H9 (cell line): ENCODE measurements at regions not wholly inside any gene's neighbourhood (a gene's known extent, or its start where the extent isn't known, plus 50 kb on each side); places are given as distances from the start of the nearest gene placed in this dataset.

Source experiments
- DNase-seq: peaks from one replicate; pipeline ENCODE4 v3.0.0-alpha.2; 2017
- H2AFZ ChIP-seq: one replicate; pipeline ENCODE4 v1.6.1; 2013; ENCODE audit warnings: mild to moderate bottlenecking, low read length, control low read depth, moderate library complexity
- H2AK5ac ChIP-seq: 2 replicates; pipeline ENCODE4 v1.6.1; 2013; ENCODE audit warnings: low read length, control low read depth, mixed read lengths; ENCODE audit not compliant: insufficient read length
- H2BK120ac ChIP-seq: one replicate; pipeline ENCODE4 v1.6.1; 2013; ENCODE audit warnings: low read depth, mild to moderate bottlenecking, low read length, control low read depth, inconsistent platforms; ENCODE audit not compliant: poor library complexity, severe bottlenecking
- H2BK12ac ChIP-seq: 2 replicates; pipeline ENCODE4 v1.6.1; 2013; ENCODE audit warnings: low read length, control low read depth, mixed read lengths, low read depth; ENCODE audit not compliant: insufficient read length
- H2BK15ac ChIP-seq: 2 replicates; pipeline ENCODE4 v1.6.1; 2013; ENCODE audit warnings: low read depth, low read length, control low read depth
- H2BK20ac ChIP-seq: one replicate; pipeline ENCODE4 v1.6.1; 2013; ENCODE audit warnings: low read depth, mild to moderate bottlenecking, low read length, control low read depth, inconsistent platforms; ENCODE audit not compliant: poor library complexity, severe bottlenecking
- H2BK5ac ChIP-seq: 2 replicates; pipeline ENCODE4 v1.6.1; 2013; ENCODE audit warnings: low read length, control low read depth, mixed read lengths; ENCODE audit not compliant: insufficient read length
- H3K14ac ChIP-seq: 2 replicates; pipeline ENCODE4 v1.6.1; 2013; ENCODE audit warnings: low read length, control low read depth; ENCODE audit not compliant: insufficient read depth
- H3K18ac ChIP-seq: 2 replicates; pipeline ENCODE4 v1.6.1; 2013; ENCODE audit warnings: low read depth, mild to moderate bottlenecking, mixed read lengths, low read length, control low read depth; ENCODE audit not compliant: insufficient read length
- H3K23ac ChIP-seq: 2 replicates; pipeline ENCODE4 v1.6.1; 2013; ENCODE audit warnings: low read length, control low read depth, mixed read lengths, low read depth; ENCODE audit not compliant: insufficient read length
- H3K23me2 ChIP-seq: 2 replicates; pipeline ENCODE4 v1.6.1; 2013; ENCODE audit warnings: low read depth, mild to moderate bottlenecking, mixed read lengths, low read length, control low read depth; ENCODE audit not compliant: insufficient read length, poor library complexity, severe bottlenecking
- H3K27ac ChIP-seq: 2 replicates; pipeline ENCODE4 v1.5.1; 2013; ENCODE audit warnings: low read length, control low read depth, mixed read lengths, low read depth; ENCODE audit not compliant: insufficient read length
- H3K27me3 ChIP-seq: 2 replicates; pipeline ENCODE4 v1.6.1; 2013; ENCODE audit warnings: low read length, control low read depth, inconsistent platforms; ENCODE audit not compliant: insufficient read depth
- H3K4ac ChIP-seq: 2 replicates; pipeline ENCODE4 v1.6.1; 2013; ENCODE audit warnings: low read depth, mild to moderate bottlenecking, control low read depth, inconsistent platforms, low read length, moderate library complexity
- H3K4me1 ChIP-seq: 2 replicates; pipeline ENCODE4 v1.6.1; 2013; ENCODE audit warnings: low read length, control low read depth, inconsistent platforms; ENCODE audit not compliant: insufficient read depth
- H3K4me2 ChIP-seq: 2 replicates; pipeline ENCODE4 v1.6.1; 2013; ENCODE audit warnings: low read length, control low read depth, mixed read lengths; ENCODE audit not compliant: insufficient read length, insufficient read depth
- H3K56ac ChIP-seq: 2 replicates; pipeline ENCODE4 v1.6.1; 2013; ENCODE audit warnings: low read depth, mild to moderate bottlenecking, mixed read lengths, low read length, control low read depth; ENCODE audit not compliant: insufficient read length
- H3K79me1 ChIP-seq: 2 replicates; pipeline ENCODE4 v1.6.1; 2013; ENCODE audit warnings: low read depth, mild to moderate bottlenecking, moderate library complexity, low read length, control low read depth, inconsistent platforms; ENCODE audit not compliant: insufficient read depth, poor library complexity, severe bottlenecking
- H3K79me2 ChIP-seq: 2 replicates; pipeline ENCODE4 v1.6.1; 2013; ENCODE audit warnings: low read length, control low read depth, inconsistent platforms; ENCODE audit not compliant: insufficient read depth
- H3K9ac ChIP-seq: 2 replicates; pipeline ENCODE4 v1.6.1; 2013; ENCODE audit warnings: low read length, control low read depth, mixed read lengths; ENCODE audit not compliant: insufficient read length; ENCODE audit errors: extremely low read depth
- H3K9me3 ChIP-seq: one replicate; pipeline ENCODE4 v1.6.1; 2013; ENCODE audit warnings: low read depth, low read length, inconsistent platforms; ENCODE audit not compliant: control insufficient read depth
- H3T11ph ChIP-seq: one replicate; pipeline ENCODE4 v1.6.1; 2013; ENCODE audit warnings: mild to moderate bottlenecking, low read length, control low read depth, inconsistent platforms
- H4K20me1 ChIP-seq: one replicate; pipeline ENCODE4 v1.6.1; 2013; ENCODE audit not compliant: control insufficient read depth, insufficient read length, insufficient read depth
- H4K5ac ChIP-seq: 2 replicates; pipeline ENCODE4 v1.6.1; 2013; ENCODE audit warnings: low read depth, mild to moderate bottlenecking, mixed read lengths, low read length, control low read depth; ENCODE audit not compliant: insufficient read length
- H4K8ac ChIP-seq: replicated peaks from 2 replicates; pipeline ENCODE4 v1.6.1; 2013; ENCODE audit warnings: low read length, control low read depth, mixed read lengths, low read depth; ENCODE audit not compliant: insufficient read length
- H4K91ac ChIP-seq: 2 replicates; pipeline ENCODE4 v1.6.1; 2013; ENCODE audit warnings: low read depth, mild to moderate bottlenecking, moderate library complexity, mixed read lengths, low read length, control low read depth; ENCODE audit not compliant: insufficient read length
- H3K27ac Mint-ChIP-seq, 3 experiments: 2 replicates in 2 of 3; 3 replicates in 1 of 3; pipeline ENCODE4 v1.8.0; 2020 to 2021; ENCODE audit warnings: mixed read lengths in 3 of 3, mild to moderate bottlenecking in 1 of 3, moderate library complexity in 1 of 3
- H3K27me3 Mint-ChIP-seq: 2 replicates; pipeline ENCODE4 v1.8.0; 2021; ENCODE audit warnings: low read depth, mild to moderate bottlenecking, moderate library complexity, mixed read lengths
- H3K36me3 Mint-ChIP-seq, 3 experiments: 2 replicates in 2 of 3; 3 replicates in 1 of 3; pipeline ENCODE4 v1.8.0; 2020 to 2021; ENCODE audit warnings: low read depth in 3 of 3, mixed read lengths in 3 of 3; ENCODE audit not compliant: insufficient read depth in 1 of 3
- H3K4me1 Mint-ChIP-seq, 2 experiments: 2 replicates each; pipeline ENCODE4 v1.8.0; 2020; ENCODE audit warnings: mixed read lengths in 2 of 2
- H3K4me3 Mint-ChIP-seq, 2 experiments: 2 replicates in 1 of 2; 3 replicates in 1 of 2; pipeline ENCODE4 v1.8.0; 2020 to 2021; ENCODE audit warnings: mild to moderate bottlenecking in 2 of 2, mixed read lengths in 2 of 2, moderate library complexity in 1 of 2
- H3K9me3 Mint-ChIP-seq, 2 experiments: 2 replicates in 1 of 2; 3 replicates in 1 of 2; pipeline ENCODE4 v1.8.0; 2020; ENCODE audit warnings: mild to moderate bottlenecking in 2 of 2, mixed read lengths in 2 of 2, moderate library complexity in 1 of 2
- WGBS: extraction: QIAGEN DNeasy Blood & Tissue Kit; methylation state at CpG from one replicate; pipeline ENCODE4 v1.1.7; 2013; ENCODE audit warnings: missing lambda C conversion rate, low lambda C conversion rate, mixed read lengths; ENCODE audit not compliant: insufficient read length; ENCODE audit errors: extremely low coverage; 5-methylcytosine and 5-hydroxymethylcytosine counted together
- TF ChIP-seq, protein P1 (sequence below): fragments of 200-600 bp; sonication (generic); conservative IDR thresholded peaks from 3 replicates; pipeline ENCODE4 v1.8.0; 2021; ENCODE audit warnings: antibody characterized with exemption, mild to moderate bottlenecking

DNA sequence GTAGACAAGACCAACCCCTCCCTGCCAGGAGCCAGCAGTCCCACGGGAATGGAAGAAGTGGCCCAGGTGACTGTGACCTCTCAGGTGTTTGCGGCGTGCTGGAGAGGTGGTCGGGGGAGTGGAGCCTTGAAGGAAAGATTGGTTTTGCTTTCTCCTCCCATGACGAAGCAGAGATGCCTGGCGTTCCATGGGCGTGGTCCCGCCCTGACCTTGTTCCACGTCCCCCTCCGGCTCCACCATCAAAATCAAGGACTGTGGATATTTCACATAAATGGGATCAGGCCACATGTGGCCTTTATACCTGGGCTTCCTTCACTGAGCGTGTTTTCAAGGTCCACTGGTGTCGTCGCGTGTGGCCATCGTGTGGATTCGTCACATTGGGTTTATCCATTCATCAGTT, 270.6 kb upstream of the TNRC6C start:
- H4K20me1 ChIP-seq = no peaks in the 10 kb centered on the region
- no peak overlapping the region for H3K23ac ChIP-seq
- no peaks in the 10 kb centered on the region for H3K27me3 ChIP-seq
- H4K8ac ChIP-seq = no peak overlapping the region
- no peak overlapping the region for H3K14ac ChIP-seq
- Mint-ChIP-seq H3K4me3 (no peak overlapping the region), H3K4me1 (peaks cover 15 to 19% of the 10 kb centered on the region in 2 experiments), H3K36me3 (no peaks in the 10 kb centered on the region), H3K27ac (no peak overlapping the region), H3K27me3 (peaks cover 21% of the 10 kb centered on the region), H3K9me3 (no peaks in the 10 kb centered on the region; a peak in 1 of 5 replicates)
- H3K9me3 ChIP-seq = no peaks in the 10 kb centered on the region
- no peak overlapping the region for H3K56ac ChIP-seq
- no peak overlapping the region for H2AK5ac ChIP-seq
- H3K4me1 ChIP-seq = peaks cover 12% of the 10 kb centered on the region
- no peak overlapping the region for H2BK5ac ChIP-seq
- TF ChIP-seq, protein P1, sequence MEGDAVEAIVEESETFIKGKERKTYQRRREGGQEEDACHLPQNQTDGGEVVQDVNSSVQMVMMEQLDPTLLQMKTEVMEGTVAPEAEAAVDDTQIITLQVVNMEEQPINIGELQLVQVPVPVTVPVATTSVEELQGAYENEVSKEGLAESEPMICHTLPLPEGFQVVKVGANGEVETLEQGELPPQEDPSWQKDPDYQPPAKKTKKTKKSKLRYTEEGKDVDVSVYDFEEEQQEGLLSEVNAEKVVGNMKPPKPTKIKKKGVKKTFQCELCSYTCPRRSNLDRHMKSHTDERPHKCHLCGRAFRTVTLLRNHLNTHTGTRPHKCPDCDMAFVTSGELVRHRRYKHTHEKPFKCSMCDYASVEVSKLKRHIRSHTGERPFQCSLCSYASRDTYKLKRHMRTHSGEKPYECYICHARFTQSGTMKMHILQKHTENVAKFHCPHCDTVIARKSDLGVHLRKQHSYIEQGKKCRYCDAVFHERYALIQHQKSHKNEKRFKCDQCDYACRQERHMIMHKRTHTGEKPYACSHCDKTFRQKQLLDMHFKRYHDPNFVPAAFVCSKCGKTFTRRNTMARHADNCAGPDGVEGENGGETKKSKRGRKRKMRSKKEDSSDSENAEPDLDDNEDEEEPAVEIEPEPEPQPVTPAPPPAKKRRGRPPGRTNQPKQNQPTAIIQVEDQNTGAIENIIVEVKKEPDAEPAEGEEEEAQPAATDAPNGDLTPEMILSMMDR = no peak
- H3K4me2 ChIP-seq = no peak overlapping the region
- no peak overlapping the region for H4K91ac ChIP-seq
- H3T11ph ChIP-seq = no peak overlapping the region
- H4K5ac ChIP-seq = no peak overlapping the region
- no peak overlapping the region for H2BK12ac ChIP-seq
- no peak overlapping the region for H3K27ac ChIP-seq
- no peak overlapping the region for H2BK120ac ChIP-seq
- WGBS = no CpG with 5 or more reads among the region's 16 CpGs
- H2BK15ac ChIP-seq = no peak overlapping the region
- no peak overlapping the region for H2AFZ ChIP-seq
- no peak overlapping the region for H3K4ac ChIP-seq
- H2BK20ac ChIP-seq = no peak overlapping the region
- peak; percentile 26 for DNase-seq
- no peak overlapping the region for H3K9ac ChIP-seq
- H3K79me2 ChIP-seq = no peaks in the 10 kb centered on the region
- H3K79me1 ChIP-seq = no peaks in the 10 kb centered on the region
- H3K18ac ChIP-seq = no peak overlapping the region
- H3K23me2 ChIP-seq = no peaks in the 10 kb centered on the region
